H1 (cell line): ENCODE measurements at regions not wholly inside any gene's neighbourhood (a gene's known extent, or its start where the extent isn't known, plus 50 kb on each side); places are given as distances from the start of the nearest gene placed in this dataset.

Experiments
- CTCF ChIA-PET: fragments of 300-600 bp; sonication (Branson Sonifier 250); formaldehyde crosslinking; loops from one replicate; lab custom pipeline; 2021; ENCODE audit not compliant: partially characterized antibody; lab: Charles Lee
- POLR2A ChIA-PET: fragments of 300-600 bp; sonication (Branson Sonifier 250); formaldehyde crosslinking; loops from one replicate; lab custom pipeline; 2021; ENCODE audit warnings: inconsistent platforms; ENCODE audit not compliant: partially characterized antibody; lab: Charles Lee
- DNase-seq, 2 experiments: peaks; one replicate each; pipeline versions ENCODE4 v3.0.0 to v3.0.0-alpha.2; 2010 to 2022; ENCODE audit warnings: low spot score in 2 of 2, low read depth in 1 of 2, mixed read lengths in 1 of 2
- FAIRE-seq: peaks from 2 replicates; lab custom pipeline; 2011; peaks lifted over from hg19 to GRCh38; lab: Jason Lieb, UNC
- H2AFZ ChIP-seq: 2 replicates; pipeline ENCODE4 v1.8.1; 2012; ENCODE audit warnings: low read length, inconsistent platforms
- H2AK5ac ChIP-seq: 2 replicates; pipeline ENCODE4 v1.6.1; 2013; ENCODE audit warnings: low read depth, low read length
- H2BK120ac ChIP-seq: replicated peaks from 2 replicates; pipeline ENCODE3; 2013; ENCODE audit warnings: low read depth, low read length, inconsistent platforms
- H2BK12ac ChIP-seq: 2 replicates; pipeline ENCODE4 v1.6.1; 2013; ENCODE audit warnings: low read depth, low read length
- H2BK15ac ChIP-seq: 2 replicates; pipeline ENCODE4 v1.6.1; 2013; ENCODE audit warnings: low read length
- H2BK20ac ChIP-seq: 2 replicates; pipeline ENCODE4 v1.6.1; 2013; ENCODE audit warnings: low read length
- H2BK5ac ChIP-seq: 2 replicates; pipeline ENCODE4 v1.6.1; 2013; ENCODE audit warnings: low read depth, low read length
- H3K14ac ChIP-seq: 2 replicates; pipeline ENCODE4 v1.6.1; 2013; ENCODE audit warnings: inconsistent platforms; ENCODE audit not compliant: insufficient read length
- H3K18ac ChIP-seq: 2 replicates; pipeline ENCODE4 v1.6.1; 2013; ENCODE audit warnings: low read length; ENCODE audit errors: extremely low read depth
- H3K23ac ChIP-seq: 2 replicates; pipeline ENCODE4 v1.6.1; 2013; ENCODE audit warnings: inconsistent platforms; ENCODE audit not compliant: insufficient read length
- H3K23me2 ChIP-seq: 2 replicates; pipeline ENCODE4 v1.6.1; 2013; ENCODE audit warnings: low read depth, low read length
- H3K27ac ChIP-seq: 2 replicates; pipeline ENCODE4 v1.6.1; 2011; ENCODE audit warnings: low read depth, low read length, inconsistent platforms
- H3K27me3 ChIP-seq, 4 experiments: replicated peaks in 1 of 4; 1 replicate in 1 of 4; 2 replicates in 3 of 4; pipeline versions ENCODE4 v1.6.1 to v1.8.1; 2011 to 2013; ENCODE audit warnings: low read length in 3 of 4, mild to moderate bottlenecking in 3 of 4, inconsistent platforms in 2 of 4, mixed read lengths in 2 of 4, moderate library complexity in 1 of 4; ENCODE audit not compliant: control insufficient read depth in 3 of 4, insufficient read depth in 3 of 4; ENCODE audit errors: extremely low read depth in 1 of 4
- H3K36me3 ChIP-seq, 4 experiments: 2 replicates each; pipeline versions ENCODE4 v1.6.1 to v1.8.1; 2011 to 2013; ENCODE audit warnings: mild to moderate bottlenecking in 4 of 4, low read length in 3 of 4, moderate library complexity in 2 of 4, control low read depth in 1 of 4, inconsistent platforms in 1 of 4; ENCODE audit not compliant: insufficient read depth in 4 of 4, control insufficient read depth in 2 of 4
- H3K4ac ChIP-seq: replicated peaks from 2 replicates; pipeline ENCODE3; 2013; ENCODE audit warnings: low read length, low read depth, mixed read lengths, inconsistent platforms; ENCODE audit not compliant: insufficient read length
- H3K4me1 ChIP-seq, 4 experiments: replicated peaks in 1 of 4; 1 replicate in 1 of 4; 2 replicates in 3 of 4; pipeline versions ENCODE4 v1.6.1 to v1.8.1; 2011 to 2013; ENCODE audit warnings: low read length in 3 of 4, inconsistent platforms in 2 of 4, mixed read lengths in 1 of 4; ENCODE audit not compliant: insufficient read depth in 4 of 4, control insufficient read depth in 3 of 4
- H3K4me2 ChIP-seq, 2 experiments: 2 replicates each; pipeline versions ENCODE4 v1.6.1 to v1.8.1; 2011 to 2013; ENCODE audit warnings: low read depth in 2 of 2, low read length in 2 of 2, control low read depth in 1 of 2, inconsistent platforms in 1 of 2, mild to moderate bottlenecking in 1 of 2; ENCODE audit not compliant: insufficient read depth in 1 of 2
- H3K4me3 ChIP-seq, 4 experiments: fragments of 200-600, 300-600 bp in 1 of 4; sonication (generic), shearing (Covaris generic), sonication (Bioruptor Twin) in 1 of 4; 2 replicates each; pipeline versions ENCODE4 v1.5.1 to v1.8.1; 2011 to 2016; ENCODE audit warnings: low read length in 4 of 4, low read depth in 3 of 4, control low read depth in 2 of 4, inconsistent platforms in 2 of 4, mild to moderate bottlenecking in 2 of 4, mixed read lengths in 1 of 4, moderate library complexity in 1 of 4; ENCODE audit not compliant: insufficient read depth in 2 of 4; ENCODE audit errors: extremely low read depth in 1 of 4
- H3K56ac ChIP-seq: replicated peaks from 2 replicates; pipeline ENCODE3; 2013; ENCODE audit warnings: low read depth, mild to moderate bottlenecking, mixed read lengths, low read length, inconsistent platforms; ENCODE audit not compliant: insufficient read length
- H3K79me1 ChIP-seq: 2 replicates; pipeline ENCODE4 v1.6.1; 2013; ENCODE audit warnings: low read depth, low read length, control low read depth
- H3K79me2 ChIP-seq, 2 experiments: 2 replicates each; pipeline versions ENCODE4 v1.6.1 to v1.8.1; 2012 to 2013; ENCODE audit warnings: low read length in 2 of 2, mild to moderate bottlenecking in 2 of 2, inconsistent platforms in 1 of 2; ENCODE audit not compliant: insufficient read depth in 2 of 2, control insufficient read depth in 1 of 2
- H3K9ac ChIP-seq, 4 experiments: replicated peaks in 1 of 4; 1 replicate in 1 of 4; 2 replicates in 3 of 4; pipeline versions ENCODE4 v1.6.1 to v1.8.1; 2011 to 2013; ENCODE audit warnings: low read depth in 3 of 4, low read length in 3 of 4, control low read depth in 2 of 4, mild to moderate bottlenecking in 2 of 4, moderate library complexity in 2 of 4, inconsistent platforms in 1 of 4; ENCODE audit errors: extremely low read depth in 1 of 4
- H3K9me3 ChIP-seq, 2 experiments: 2 replicates each; pipeline versions ENCODE4 v1.6.1 to v1.8.1; 2012 to 2013; ENCODE audit warnings: mild to moderate bottlenecking in 2 of 2, moderate library complexity in 2 of 2, control low read depth in 1 of 2, inconsistent platforms in 1 of 2, low read depth in 1 of 2, low read length in 1 of 2, mixed read lengths in 1 of 2; ENCODE audit not compliant: insufficient read depth in 2 of 2
- H4K20me1 ChIP-seq, 2 experiments: replicated peaks in 1 of 2; 2 replicates each; pipeline versions ENCODE3 to v1.8.1; 2011 to 2013; ENCODE audit warnings: inconsistent platforms in 2 of 2, low read length in 2 of 2, mild to moderate bottlenecking in 1 of 2; ENCODE audit not compliant: insufficient read depth in 2 of 2, control insufficient read depth in 1 of 2
- H4K5ac ChIP-seq: 2 replicates; pipeline ENCODE4 v1.6.1; 2013; ENCODE audit warnings: low read length, low read depth, mixed read lengths, inconsistent platforms; ENCODE audit not compliant: insufficient read length
- H4K8ac ChIP-seq: 2 replicates; pipeline ENCODE4 v1.8.0; 2013; ENCODE audit warnings: mild to moderate bottlenecking, moderate library complexity, low read length, inconsistent platforms; ENCODE audit not compliant: insufficient read depth; ENCODE audit errors: extremely low read depth
- H4K91ac ChIP-seq: replicated peaks from 2 replicates; pipeline ENCODE3; 2013; ENCODE audit warnings: low read length, mixed read lengths, inconsistent platforms; ENCODE audit not compliant: insufficient read length
- CBX5 ChIP-seq: fragments of 300-800, 300-1000 bp; sonication (generic); IDR thresholded peaks from 2 replicates; pipeline ENCODE4 v1.7.1; 2016; ENCODE audit warnings: antibody characterized with exemption, low read length, low read depth
- EZH2 ChIP-seq: fragments of 200-600 bp; sonication (generic); IDR thresholded peaks from 2 replicates; pipeline ENCODE4 v1.7.1; 2012; ENCODE audit warnings: low read depth, mild to moderate bottlenecking, moderate library complexity, low read length, inconsistent platforms; ENCODE audit not compliant: severe bottlenecking
- HDAC6 ChIP-seq: IDR thresholded peaks from one replicate; pipeline ENCODE4 v1.7.1; 2012; ENCODE audit warnings: low read depth, mild to moderate bottlenecking, inconsistent platforms, low read length, moderate library complexity
- JUN ChIP-seq: IDR thresholded peaks from 2 replicates; pipeline ENCODE4 v1.6.1; 2011; ENCODE audit warnings: low read depth, mild to moderate bottlenecking, improper control_type of control experiment, low read length
- NANOG ChIP-seq: IDR thresholded peaks from 2 replicates; pipeline ENCODE4 v1.6.1; 2011; ENCODE audit warnings: low read length, low read depth, mild to moderate bottlenecking, inconsistent platforms; ENCODE audit not compliant: insufficient read depth, poor library complexity, severe bottlenecking
- RAD21 ChIP-seq, 2 experiments: IDR thresholded peaks in 1 of 2; conservative IDR thresholded peaks in 1 of 2; 2 replicates each; pipeline ENCODE4 v1.6.1; 2011; ENCODE audit warnings: low read depth in 2 of 2, low read length in 2 of 2, improper control_type of control experiment in 1 of 2, inconsistent platforms in 1 of 2, mild to moderate bottlenecking in 1 of 2, moderate library complexity in 1 of 2
- SRF ChIP-seq: IDR thresholded peaks from 2 replicates; pipeline ENCODE4 v1.6.1; 2011; ENCODE audit warnings: mild to moderate bottlenecking, low read depth, low read length, moderate library complexity
- YY1 ChIP-seq: IDR thresholded peaks from 2 replicates; pipeline ENCODE4 v1.6.1; 2011; ENCODE audit warnings: low read depth, mild to moderate bottlenecking, low read length
- WGBS, 2 experiments: shearing (Covaris generic) in 1 of 2; methylation state at CpG; one replicate each; pipeline versions ENCODE4 v1.1.6 to v1.1.7; 2013 to 2015; ENCODE audit warnings: low lambda C conversion rate in 2 of 2, mixed read lengths in 2 of 2, inconsistent platforms in 1 of 2, low coverage in 1 of 2, missing lambda C conversion rate in 1 of 2; ENCODE audit not compliant: insufficient replicate concordance in 2 of 2, insufficient coverage in 1 of 2, insufficient read length in 1 of 2; ENCODE audit errors: extremely low coverage in 1 of 2, missing lambda C conversion rate in 1 of 2; 5-methylcytosine and 5-hydroxymethylcytosine counted together

DNA sequence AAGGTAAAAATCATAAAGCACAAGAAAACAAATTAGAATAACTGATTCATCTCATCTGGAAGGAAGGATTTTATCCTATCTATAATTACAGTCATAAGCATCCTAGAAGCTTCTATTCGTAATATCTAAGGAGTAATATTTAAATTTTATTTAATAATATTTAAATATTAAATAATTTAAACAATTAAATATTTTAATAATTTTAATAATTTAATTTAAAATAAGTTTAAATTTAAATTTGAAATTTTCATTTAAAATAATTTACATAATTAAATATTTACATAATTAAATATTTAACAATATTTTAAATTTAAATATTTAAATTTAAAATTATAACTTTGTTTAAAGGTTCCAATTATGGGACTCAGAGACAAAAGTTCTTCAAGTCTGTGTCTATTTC, 127.5 kb upstream of the GK2 start:
- ChIA-PET POLR2A (no interaction called here), CTCF (no interaction called here)
- H3K56ac ChIP-seq, result no peak overlapping the region
- H3K4me2 ChIP-seq, result no peak overlapping the region
- no peak overlapping the region for H2AFZ ChIP-seq
- H2BK15ac ChIP-seq, result no peak overlapping the region
- H3K4me1 ChIP-seq, result no peaks in the 10 kb centered on the region
- no peak overlapping the region for H3K23ac ChIP-seq
- no peak for FAIRE-seq
- H2BK20ac ChIP-seq, result no peak overlapping the region
- H2BK120ac ChIP-seq, result no peak overlapping the region
- H3K27ac ChIP-seq, result no peak overlapping the region
- H4K8ac ChIP-seq, result no peak overlapping the region
- no peaks in the 10 kb centered on the region for H4K20me1 ChIP-seq
- H4K5ac ChIP-seq, result no peak overlapping the region
- no peak overlapping the region for H2BK12ac ChIP-seq
- no peak overlapping the region for H3K18ac ChIP-seq
- no peak overlapping the region for H2BK5ac ChIP-seq
- H3K9me3 ChIP-seq, result no peaks in the 10 kb centered on the region
- H3K27me3 ChIP-seq, result no peaks in the 10 kb centered on the region
- no peaks in the 10 kb centered on the region for H3K23me2 ChIP-seq
- no peak overlapping the region for H3K14ac ChIP-seq
- H3K4ac ChIP-seq, result no peak overlapping the region
- H3K36me3 ChIP-seq, result no peaks in the 10 kb centered on the region
- 90% methylated on average over 1 of the region's 1 CpG; no CpG with 5 or more reads in 1 of the 2 experiments for WGBS, 2 experiments
- no peaks in the 10 kb centered on the region for H3K79me2 ChIP-seq
- no peak for DNase-seq
- no peak overlapping the region for H3K9ac ChIP-seq
- H2AK5ac ChIP-seq, result no peak overlapping the region
- H3K79me1 ChIP-seq, result no peaks in the 10 kb centered on the region
- H3K4me3 ChIP-seq, result no peak overlapping the region
- H4K91ac ChIP-seq, result no peak overlapping the region
- no peak for TF ChIP-seq HDAC6
- TF ChIP-seq RAD21 (IDR thresholded peaks at IDR 0.05 in 1 of 2, conservative IDR thresholded peaks at IDR 0.05 in 1 of 2; ENCODE audit: low read depth in 2 of 2, low read length in 2 of 2), result no peak
- no peak for TF ChIP-seq NANOG
- no peak for TF ChIP-seq JUN
- no peak for TF ChIP-seq CBX5
- no peak for TF ChIP-seq YY1
- no peak for TF ChIP-seq SRF
- no peak for TF ChIP-seq EZH2
